HT-29 (cell line): ENCODE measurements at regions not wholly inside any gene's neighbourhood (a gene's known extent, or its start where the extent isn't known, plus 50 kb on each side); places are given as distances from the start of the nearest gene placed in this dataset.

Experiments
- DNase-seq: peaks from one replicate; pipeline ENCODE4 v3.0.0-alpha.2; 2015; ENCODE audit warnings: low spot score

DNA sequence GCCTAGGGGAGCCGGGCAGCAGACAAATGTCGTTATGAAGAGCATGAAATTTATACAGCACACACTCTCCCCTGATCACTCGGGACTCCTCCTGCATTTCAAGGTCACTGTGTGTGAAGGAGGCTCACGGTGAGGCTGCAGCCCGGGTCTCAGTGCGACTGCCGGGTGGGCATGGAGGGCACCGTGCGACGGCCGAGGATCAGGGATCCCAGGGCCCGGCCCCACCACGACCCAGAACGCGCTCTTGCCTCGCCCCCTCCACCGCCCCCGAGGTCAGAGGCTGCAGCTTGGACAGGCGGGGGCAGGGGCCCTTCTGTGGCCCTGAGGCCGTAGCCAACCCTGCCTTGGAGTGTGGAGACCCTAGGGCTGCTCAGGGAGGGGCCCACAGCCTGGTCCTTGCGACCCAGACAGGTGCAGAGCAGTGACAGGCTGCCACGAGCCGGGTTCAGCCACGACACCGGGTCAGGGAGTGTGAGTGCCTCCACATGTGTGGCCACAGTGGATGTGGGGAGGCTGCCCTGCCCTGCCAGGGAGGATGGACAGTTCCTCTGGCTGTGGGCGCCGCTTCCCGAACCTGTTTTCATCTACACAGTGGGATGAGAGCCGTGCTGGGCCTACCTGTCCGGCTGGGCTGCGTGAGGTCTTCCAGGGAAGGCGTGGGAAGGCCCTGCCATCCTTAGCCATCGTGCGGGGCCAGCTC is 89.3 kb upstream of the NKX1-1 start:
- DNase-seq, result no peak

- no peak for DNase-seq
These were observed 88.4 kb upstream of the NKX1-1 start for GRCh38 chr4:1494416-1495315.

- no peak for DNase-seq
These were observed 87.5 kb upstream of the NKX1-1 start for GRCh38 chr4:1493540-1494287.

- DNase-seq, result no peak
These were observed 86.7 kb upstream of the NKX1-1 start for GRCh38 chr4:1492651-1493539.

GRCh38 chr4:1492142-1492457 is 85.9 kb upstream of the NKX1-1 start:
- DNase-seq, result no peak

GRCh38 chr4:1491328-1492141 is 85.3 kb upstream of the NKX1-1 start:
- DNase-seq, result no peak

DNA sequence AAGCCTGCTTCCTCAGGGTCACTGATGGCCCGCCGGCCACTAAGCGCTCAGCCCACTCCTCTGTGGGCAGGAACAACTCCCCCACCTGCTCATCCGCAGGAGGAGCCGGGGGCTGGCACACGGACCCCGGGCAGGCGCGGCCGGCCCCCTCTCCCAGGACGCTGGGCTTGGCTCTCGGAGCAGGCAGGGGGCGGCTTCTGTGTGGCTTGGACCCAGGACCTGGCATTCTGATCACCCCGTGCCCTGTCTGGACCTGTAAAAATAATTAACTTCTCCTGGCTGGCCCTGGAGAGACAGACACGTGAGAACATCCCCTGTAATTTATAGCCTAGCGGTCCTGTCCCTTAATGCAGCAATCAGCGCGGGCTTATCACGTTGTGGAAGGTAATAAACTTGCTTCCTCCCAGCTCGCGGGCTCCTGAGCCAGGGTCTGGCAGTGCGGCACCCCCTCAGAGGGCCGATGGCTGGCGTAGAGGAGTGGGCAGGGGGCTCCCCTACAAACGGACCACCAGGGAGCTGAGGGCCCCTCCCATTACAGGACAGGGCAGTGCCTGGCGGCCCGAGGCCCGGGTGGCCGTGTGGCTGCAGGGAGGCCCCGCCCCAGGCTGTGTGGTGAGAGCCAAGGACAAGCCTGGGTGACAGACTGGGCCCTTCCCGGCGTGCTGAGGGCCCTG is 84.5 kb upstream of the NKX1-1 start:
- no peak for DNase-seq

DNA sequence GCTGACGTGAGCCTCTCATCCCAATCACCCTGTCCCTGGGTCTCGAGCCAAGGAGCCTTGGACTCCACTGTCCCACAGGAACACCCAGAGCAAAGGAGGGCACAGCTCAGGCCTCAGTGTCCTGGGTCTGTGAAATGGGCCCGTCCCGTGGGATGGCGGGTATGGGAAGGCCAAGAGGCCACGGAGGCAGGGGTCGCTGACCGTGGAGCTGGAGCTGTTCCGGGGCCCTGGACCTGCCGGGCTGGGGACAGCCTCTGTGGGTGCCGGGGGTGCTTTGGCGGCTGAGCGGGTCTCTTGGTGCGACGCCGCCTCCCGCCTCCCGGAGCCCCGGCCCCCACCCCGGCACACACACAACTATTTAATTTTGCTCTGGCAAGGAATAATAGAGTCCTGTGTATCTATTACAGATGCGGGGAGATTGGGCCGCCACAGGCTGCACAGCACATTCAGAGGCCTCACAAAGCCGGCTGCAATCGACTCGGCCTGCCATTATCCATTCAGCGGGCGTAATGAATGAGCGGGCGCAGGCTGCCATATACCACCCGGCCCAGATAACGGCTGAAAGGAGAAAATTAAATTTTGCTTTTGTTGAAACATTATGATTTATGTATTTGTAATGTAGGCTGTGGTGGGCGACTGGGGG is 83.9 kb upstream of the NKX1-1 start:
- DNase-seq, result no peak

DNA sequence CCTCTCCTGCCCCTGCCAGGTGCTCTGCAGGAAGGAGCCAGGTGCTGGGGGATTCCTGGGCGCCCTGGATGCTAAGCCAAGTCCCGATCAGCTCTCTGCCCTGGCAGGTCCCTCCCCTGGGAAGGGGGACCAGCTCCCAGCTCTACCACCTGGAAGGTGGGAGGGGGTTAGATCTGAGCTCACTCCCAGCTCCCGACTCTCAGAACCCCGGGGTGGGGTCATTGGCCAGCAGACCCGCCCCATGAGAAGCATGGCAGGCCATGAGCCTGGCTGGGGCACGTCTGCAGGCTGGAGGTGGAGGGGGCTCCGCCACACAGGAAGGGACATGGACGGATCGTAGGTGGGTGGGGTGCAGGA is 83.4 kb upstream of the NKX1-1 start:
- DNase-seq, result no peak

DNA sequence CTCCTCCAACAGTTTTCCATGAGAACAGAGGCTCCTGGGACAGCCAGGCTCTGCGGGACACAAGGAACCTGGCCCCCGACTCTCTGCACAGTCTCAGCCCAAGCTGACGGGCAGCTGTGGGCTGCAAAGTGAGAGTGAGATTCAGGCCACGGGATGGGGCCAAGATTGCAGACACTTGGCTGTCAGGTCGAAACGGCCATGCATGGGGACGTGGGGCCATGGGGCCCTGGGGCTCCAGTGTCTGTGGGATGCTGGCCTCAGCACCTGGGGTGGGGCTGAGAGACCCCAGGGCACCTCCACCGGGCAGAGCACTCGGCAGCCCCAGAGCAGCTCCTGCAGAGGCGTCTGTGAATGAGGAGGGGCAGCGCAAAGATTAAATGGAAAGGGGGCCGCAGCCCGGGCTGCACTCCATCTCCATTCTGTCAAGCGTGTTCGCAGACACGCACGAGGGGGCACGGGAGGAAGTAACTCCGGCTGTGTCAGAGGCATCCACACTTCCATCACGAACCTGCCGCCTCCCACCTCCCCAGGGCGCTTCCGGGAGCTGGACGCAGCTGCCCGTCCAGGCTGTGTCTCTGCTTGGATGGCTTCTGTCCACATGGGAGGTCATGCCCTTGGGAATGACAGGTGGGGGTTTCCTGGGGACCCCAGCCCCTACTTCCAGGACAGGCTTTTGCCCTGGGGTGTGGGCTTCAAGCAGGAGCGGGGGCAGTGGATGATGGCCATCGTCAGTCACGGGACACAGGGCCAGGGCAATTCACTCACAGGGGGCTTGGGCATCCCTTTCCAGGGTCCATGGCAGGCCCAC is 82.8 kb upstream of the NKX1-1 start:
- DNase-seq, result no peak

GRCh38 chr4:1488357-1488756 is 82.1 kb upstream of the NKX1-1 start:
- DNase-seq, result no peak

DNA sequence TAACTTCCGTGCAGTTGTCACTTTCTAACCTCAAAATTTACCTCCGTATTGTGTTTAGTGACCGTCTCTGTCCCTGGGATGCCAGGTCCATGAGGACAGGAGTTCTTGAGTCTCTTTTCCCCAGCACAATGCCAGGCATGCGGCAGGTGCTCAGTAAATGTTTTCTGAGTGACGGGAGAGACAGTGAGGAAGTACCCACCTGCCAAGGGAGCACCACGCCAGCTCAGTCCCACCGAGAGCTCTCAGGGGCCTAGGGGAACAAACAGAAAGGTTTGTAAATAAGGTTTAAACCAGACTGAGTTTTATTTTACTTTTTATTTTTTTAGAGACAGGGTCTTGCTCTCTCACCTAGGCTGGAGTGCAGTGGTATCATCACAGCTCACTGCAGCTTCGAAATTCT is 81.5 kb upstream of the NKX1-1 start:
- no peak for DNase-seq

DNA sequence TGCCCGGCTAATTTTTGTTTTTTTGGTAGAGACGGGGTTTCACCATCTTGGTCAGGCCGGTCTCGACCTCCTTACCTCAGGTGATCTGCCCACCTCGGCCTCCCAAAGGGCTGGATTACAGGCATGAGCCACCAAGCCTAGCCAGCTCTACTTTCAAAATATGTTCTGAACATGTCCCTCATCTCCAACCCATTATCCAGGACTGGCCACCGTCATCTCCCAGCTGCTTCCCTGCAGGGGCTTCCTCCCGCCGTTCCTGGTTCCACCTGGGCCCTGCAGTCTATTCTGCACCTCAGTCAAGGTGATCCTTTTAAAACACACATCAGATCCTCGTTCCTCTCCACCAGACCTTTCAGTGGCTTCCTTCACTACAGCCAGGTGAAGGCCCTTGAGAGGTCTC is 80.9 kb upstream of the NKX1-1 start:
- no peak for DNase-seq

GRCh38 chr4:1485280-1485679 is 79.0 kb upstream of the NKX1-1 start:
- no peak for DNase-seq

- DNase-seq, result no peak
These were observed 74.5 kb upstream of the NKX1-1 start for GRCh38 chr4:1480720-1481119.

DNA sequence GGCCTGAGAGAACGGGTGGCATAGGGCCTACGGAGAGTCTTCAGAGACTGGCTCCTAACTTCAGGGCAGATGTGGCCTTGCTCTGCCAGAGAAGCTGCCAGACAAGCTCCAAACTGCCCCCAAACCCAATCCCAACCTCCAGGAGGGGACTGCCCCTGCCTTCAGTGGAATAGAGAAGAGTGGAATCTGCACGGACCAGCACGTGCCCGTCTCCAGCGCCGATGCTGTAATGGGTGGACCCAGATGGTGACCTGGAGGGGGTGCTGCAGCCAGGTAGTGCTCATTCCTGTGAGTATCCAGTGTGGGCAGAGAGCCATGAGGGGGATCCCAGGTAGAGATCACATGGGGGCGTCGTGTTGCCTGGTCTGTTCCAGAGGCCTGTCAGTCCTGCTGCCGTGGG is 73.2 kb upstream of the NKX1-1 start:
- DNase-seq, result no peak

DNA sequence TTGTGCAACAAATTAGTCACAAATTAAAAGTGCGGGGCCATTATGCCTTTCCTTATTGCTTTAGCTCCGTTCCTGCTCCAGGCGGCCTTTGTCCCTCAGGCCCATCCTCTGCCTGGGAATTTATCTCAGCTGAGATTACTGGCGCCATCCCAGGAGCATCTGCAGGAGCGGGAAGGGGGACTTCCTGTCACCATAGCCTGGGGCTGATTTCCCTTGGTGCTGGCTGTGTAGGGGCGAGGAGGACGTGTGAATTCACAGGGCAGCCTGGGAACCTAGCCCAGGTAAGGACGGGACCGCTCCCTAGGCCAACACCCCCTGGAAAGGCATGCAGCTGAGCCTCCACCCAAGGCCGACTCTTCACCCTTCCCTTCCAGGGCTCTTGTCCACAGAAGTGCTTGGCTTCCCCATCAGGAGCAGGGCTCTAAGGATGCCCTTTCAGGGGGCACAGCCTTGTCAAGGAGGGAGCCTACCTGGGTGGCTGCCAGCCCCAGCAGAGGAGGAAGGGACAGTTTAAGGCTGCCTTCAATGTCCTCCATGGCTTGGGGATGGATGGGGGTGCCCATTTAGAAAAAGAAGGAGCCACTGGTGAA is 72.6 kb upstream of the NKX1-1 start:
- no peak for DNase-seq

DNA sequence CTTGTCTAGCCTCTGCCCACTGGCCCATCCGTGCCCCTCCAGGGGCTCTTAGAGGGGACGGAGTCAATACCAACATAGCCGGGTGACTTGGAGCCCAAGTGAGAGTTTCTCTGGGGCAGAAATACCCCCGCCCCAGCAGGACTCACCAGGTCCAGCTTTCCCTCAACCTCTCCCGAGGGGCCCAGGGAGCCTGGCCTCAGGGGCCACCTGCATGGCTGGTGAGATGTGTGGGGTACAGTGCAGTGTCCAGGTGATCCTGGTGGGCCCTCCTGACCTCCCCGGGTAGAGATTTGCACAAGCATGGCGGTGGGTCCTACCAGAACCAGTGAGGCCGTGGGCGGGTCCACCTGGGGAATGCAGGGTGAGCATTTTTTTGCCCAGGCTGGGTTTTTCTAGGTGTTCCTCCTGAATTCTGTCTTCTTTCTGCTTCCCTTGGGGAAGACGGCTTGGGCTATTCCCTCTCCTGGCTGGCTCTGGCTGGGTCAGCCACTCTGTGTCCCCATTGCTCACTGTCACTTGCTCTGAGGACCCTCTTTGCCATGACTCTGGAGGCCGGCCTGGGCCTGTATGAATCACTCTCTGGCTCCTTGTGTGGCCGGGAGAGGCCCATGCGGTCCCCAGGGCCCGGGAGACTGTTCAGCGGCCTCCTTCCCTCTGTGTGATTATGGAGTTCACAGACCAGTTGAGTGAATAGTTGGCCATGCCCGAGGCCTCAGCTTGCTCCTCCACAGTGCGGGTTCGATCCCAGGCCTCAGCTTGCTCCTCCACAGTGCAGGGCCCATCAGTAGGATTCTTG is 71.0 kb upstream of the NKX1-1 start:
- no peak for DNase-seq
